Keratinocyte (primary cell): ENCODE measurements at regions not wholly inside any gene's neighbourhood (a gene's known extent, or its start where the extent isn't known, plus 50 kb on each side); places are given as distances from the start of the nearest gene placed in this dataset.

ENCODE experiments used
- CTCF ChIP-seq, 3 experiments: IDR thresholded peaks in 1 of 3; conservative IDR thresholded peaks in 1 of 3; optimal IDR thresholded peaks in 1 of 3; 2 replicates in 2 of 3; 3 replicates in 1 of 3; pipeline versions ENCODE3 to v1.5.1; 2011; ENCODE audit warnings: low read length in 3 of 3, mild to moderate bottlenecking in 3 of 3, moderate library complexity in 2 of 3, control low read depth in 1 of 3, inconsistent platforms in 1 of 3; ENCODE audit not compliant: insufficient read depth in 2 of 3; ENCODE audit errors: extremely low read depth in 1 of 3
- EZH2 ChIP-seq: IDR thresholded peaks from one replicate; pipeline ENCODE4 v1.6.1; 2012; ENCODE audit warnings: inconsistent platforms, mild to moderate bottlenecking, low read length, moderate library complexity

GRCh38 chr6:165920896-165921671 is 246.6 kb downstream of the TBXT start:
- TF ChIP-seq CTCF (optimal IDR thresholded peaks at IDR 0.05 in 1 of 3, IDR thresholded peaks at IDR 0.05 in 1 of 3, conservative IDR thresholded peaks at IDR 0.05 in 1 of 3; ENCODE audit: extremely low read depth in 1 of 3, insufficient read depth in 2 of 3, low read length in 3 of 3), result no peak
- TF ChIP-seq EZH2, result no peak
